ENCODE measurements at regions not wholly inside any gene's neighbourhood (a gene's known extent, or its start where the extent isn't known, plus 50 kb on each side); places are given as distances from the start of the nearest gene placed in this dataset.

GRCh38 chr5:83834306-83834705, 113.7 kb upstream of the HAPLN1 start:
- TF ChIP-seq, protein P1, sequence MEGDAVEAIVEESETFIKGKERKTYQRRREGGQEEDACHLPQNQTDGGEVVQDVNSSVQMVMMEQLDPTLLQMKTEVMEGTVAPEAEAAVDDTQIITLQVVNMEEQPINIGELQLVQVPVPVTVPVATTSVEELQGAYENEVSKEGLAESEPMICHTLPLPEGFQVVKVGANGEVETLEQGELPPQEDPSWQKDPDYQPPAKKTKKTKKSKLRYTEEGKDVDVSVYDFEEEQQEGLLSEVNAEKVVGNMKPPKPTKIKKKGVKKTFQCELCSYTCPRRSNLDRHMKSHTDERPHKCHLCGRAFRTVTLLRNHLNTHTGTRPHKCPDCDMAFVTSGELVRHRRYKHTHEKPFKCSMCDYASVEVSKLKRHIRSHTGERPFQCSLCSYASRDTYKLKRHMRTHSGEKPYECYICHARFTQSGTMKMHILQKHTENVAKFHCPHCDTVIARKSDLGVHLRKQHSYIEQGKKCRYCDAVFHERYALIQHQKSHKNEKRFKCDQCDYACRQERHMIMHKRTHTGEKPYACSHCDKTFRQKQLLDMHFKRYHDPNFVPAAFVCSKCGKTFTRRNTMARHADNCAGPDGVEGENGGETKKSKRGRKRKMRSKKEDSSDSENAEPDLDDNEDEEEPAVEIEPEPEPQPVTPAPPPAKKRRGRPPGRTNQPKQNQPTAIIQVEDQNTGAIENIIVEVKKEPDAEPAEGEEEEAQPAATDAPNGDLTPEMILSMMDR (IDR thresholded peaks at IDR 0.05): no peak
- TF ChIP-seq POLR2A (IDR thresholded peaks at IDR 0.05): no peak
